OCI-LY1 (cell line): ENCODE measurements at regions not wholly inside any gene's neighbourhood (a gene's known extent, or its start where the extent isn't known, plus 50 kb on each side); places are given as distances from the start of the nearest gene placed in this dataset.

ENCODE experiments used
- H2AFZ ChIP-seq: fragments of 200-600 bp; sonication (generic), shearing (Covaris generic); 2 replicates; pipeline ENCODE4 v1.6.0; 2014; ENCODE audit warnings: antibody characterized with exemption, mild to moderate bottlenecking, low read length
- H3F3A ChIP-seq: fragments of 200-600 bp; sonication (generic), shearing (Covaris generic); 2 replicates; pipeline ENCODE4 v1.6.0; 2014; ENCODE audit warnings: mild to moderate bottlenecking, antibody characterized with exemption, low read length, moderate library complexity; ENCODE audit not compliant: insufficient read depth
- H3K27ac ChIP-seq: fragments of 200-600 bp; sonication (generic); 2 replicates; pipeline ENCODE4 v1.5.1; 2014; ENCODE audit warnings: low read length, mixed run types, mild to moderate bottlenecking, low read depth; ENCODE audit not compliant: poor library complexity, severe bottlenecking
- H3K27me3 ChIP-seq: fragments of 200-600 bp; sonication (generic); 2 replicates; pipeline ENCODE4 v1.6.0; 2014; ENCODE audit warnings: antibody characterized with exemption, mild to moderate bottlenecking, low read length, moderate library complexity; ENCODE audit not compliant: insufficient read depth
- H3K36me3 ChIP-seq: fragments of 200-600 bp; sonication (generic); 2 replicates; pipeline ENCODE4 v1.6.1; 2014; ENCODE audit warnings: mild to moderate bottlenecking, antibody characterized with exemption, low read length, moderate library complexity, mixed read lengths; ENCODE audit not compliant: insufficient read depth
- H3K4me1 ChIP-seq: fragments of 200-600 bp; sonication (generic); 2 replicates; pipeline ENCODE4 v1.5.1; 2014; ENCODE audit warnings: mild to moderate bottlenecking, low read length, moderate library complexity; ENCODE audit not compliant: insufficient read depth, severe bottlenecking
- H3K4me2 ChIP-seq: fragments of 200-600 bp; sonication (generic), shearing (Covaris generic); 2 replicates; pipeline ENCODE4 v1.6.1; 2014; ENCODE audit warnings: low read length
- H3K4me3 ChIP-seq: fragments of 200-600 bp; sonication (generic); 2 replicates; pipeline ENCODE4 v1.5.1; 2014; ENCODE audit warnings: low read length, low read depth, mild to moderate bottlenecking, mixed read lengths; ENCODE audit not compliant: poor library complexity, severe bottlenecking
- H3K79me2 ChIP-seq: fragments of 200-600 bp; shearing (Covaris generic); 2 replicates; pipeline ENCODE4 v1.6.1; 2016; ENCODE audit warnings: mixed run types, low read length, mixed read lengths; ENCODE audit not compliant: insufficient read depth
- H3K9ac ChIP-seq: fragments of 200-600 bp; sonication (generic), shearing (Covaris generic); 2 replicates; pipeline ENCODE4 v1.6.1; 2014; ENCODE audit warnings: mild to moderate bottlenecking, low read length, mixed read lengths
- H3K9me2 ChIP-seq: fragments of 200-600 bp; sonication (generic), shearing (Covaris generic); 2 replicates; pipeline ENCODE4 v1.6.1; 2014; ENCODE audit warnings: low read depth, mild to moderate bottlenecking, low read length, mixed read lengths
- H3K9me3 ChIP-seq: fragments of 200-600 bp; shearing (Covaris generic); 2 replicates; pipeline ENCODE4 v1.6.1; 2014; ENCODE audit warnings: low read length, mixed read lengths
- H4K20me1 ChIP-seq: fragments of 200-600 bp; sonication (generic), shearing (Covaris generic); 2 replicates; pipeline ENCODE4 v1.6.0; 2016; ENCODE audit warnings: mild to moderate bottlenecking, low read length; ENCODE audit not compliant: insufficient read depth
- EZH2 ChIP-seq: fragments of 200-600 bp; sonication (generic), shearing (Covaris generic); IDR thresholded peaks from 2 replicates; pipeline ENCODE4 v1.8.0; 2017; ENCODE audit warnings: borderline replicate concordance, mixed run types, mild to moderate bottlenecking, antibody characterized with exemption, low read length, moderate library complexity, mixed read lengths
- TF ChIP-seq, protein P1 (sequence below): fragments of 200-600 bp; sonication (generic), shearing (Covaris generic); IDR thresholded peaks from 2 replicates; pipeline ENCODE4 v1.5.1; 2017; ENCODE audit warnings: mild to moderate bottlenecking, antibody characterized with exemption, low read length, moderate library complexity, mixed read lengths

DNA sequence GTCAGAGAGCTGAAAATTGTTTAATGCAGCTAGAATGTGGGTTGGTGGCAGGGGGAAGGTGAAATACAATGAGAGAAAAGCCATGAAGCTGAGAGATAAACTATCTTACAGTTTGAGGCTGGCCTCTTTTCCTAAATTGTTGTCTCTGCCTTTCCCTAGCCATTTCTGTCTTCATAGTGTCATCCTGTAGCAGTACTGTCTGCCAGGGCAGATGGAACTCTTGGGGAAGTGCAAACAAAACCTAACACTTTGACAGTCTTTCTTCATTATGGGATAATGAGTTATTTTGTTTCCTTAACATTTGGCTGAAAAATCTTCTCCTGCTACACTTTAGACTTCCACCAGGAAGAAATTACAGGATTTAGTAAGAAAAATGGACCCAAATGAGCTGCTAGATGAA is 197.8 kb upstream of the ARX start:
- TF ChIP-seq, protein P1, sequence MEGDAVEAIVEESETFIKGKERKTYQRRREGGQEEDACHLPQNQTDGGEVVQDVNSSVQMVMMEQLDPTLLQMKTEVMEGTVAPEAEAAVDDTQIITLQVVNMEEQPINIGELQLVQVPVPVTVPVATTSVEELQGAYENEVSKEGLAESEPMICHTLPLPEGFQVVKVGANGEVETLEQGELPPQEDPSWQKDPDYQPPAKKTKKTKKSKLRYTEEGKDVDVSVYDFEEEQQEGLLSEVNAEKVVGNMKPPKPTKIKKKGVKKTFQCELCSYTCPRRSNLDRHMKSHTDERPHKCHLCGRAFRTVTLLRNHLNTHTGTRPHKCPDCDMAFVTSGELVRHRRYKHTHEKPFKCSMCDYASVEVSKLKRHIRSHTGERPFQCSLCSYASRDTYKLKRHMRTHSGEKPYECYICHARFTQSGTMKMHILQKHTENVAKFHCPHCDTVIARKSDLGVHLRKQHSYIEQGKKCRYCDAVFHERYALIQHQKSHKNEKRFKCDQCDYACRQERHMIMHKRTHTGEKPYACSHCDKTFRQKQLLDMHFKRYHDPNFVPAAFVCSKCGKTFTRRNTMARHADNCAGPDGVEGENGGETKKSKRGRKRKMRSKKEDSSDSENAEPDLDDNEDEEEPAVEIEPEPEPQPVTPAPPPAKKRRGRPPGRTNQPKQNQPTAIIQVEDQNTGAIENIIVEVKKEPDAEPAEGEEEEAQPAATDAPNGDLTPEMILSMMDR = no peak
- TF ChIP-seq EZH2 = no peak
- H3K9me2 ChIP-seq = no peaks in the 10 kb centered on the region
- H3K79me2 ChIP-seq = no peaks in the 10 kb centered on the region
- no peak overlapping the region for H2AFZ ChIP-seq
- no peak overlapping the region for H3K4me2 ChIP-seq
- H3K36me3 ChIP-seq = no peaks in the 10 kb centered on the region
- no peak overlapping the region for H3K9ac ChIP-seq
- no peak overlapping the region for H3K27ac ChIP-seq
- no peak overlapping the region for H3K4me3 ChIP-seq
- H4K20me1 ChIP-seq = no peaks in the 10 kb centered on the region
- no peaks in the 10 kb centered on the region for H3F3A ChIP-seq
- H3K4me1 ChIP-seq = no peaks in the 10 kb centered on the region
- H3K27me3 ChIP-seq = no peaks in the 10 kb centered on the region
- no peaks in the 10 kb centered on the region for H3K9me3 ChIP-seq

GRCh38 chrX:25207803-25208475 is 192.2 kb upstream of the ARX start:
- Histone ChIP-seq H3K9ac (no peak overlapping the region), H3K4me2 (no peak overlapping the region), H3K79me2 (no peaks in the 10 kb centered on the region), H3K27ac (no peak overlapping the region), H2AFZ (no peak overlapping the region), H3F3A (no peaks in the 10 kb centered on the region), H3K9me3 (no peaks in the 10 kb centered on the region), H3K4me3 (no peak overlapping the region), H4K20me1 (no peaks in the 10 kb centered on the region), H3K4me1 (no peaks in the 10 kb centered on the region), H3K36me3 (no peaks in the 10 kb centered on the region), H3K27me3 (no peaks in the 10 kb centered on the region), H3K9me2 (no peaks in the 10 kb centered on the region)
- no peak for TF ChIP-seq EZH2
- TF ChIP-seq, protein P1 = no peak

GRCh38 chrX:25206778-25207177 is 191.0 kb upstream of the ARX start:
- H3F3A ChIP-seq = no peaks in the 10 kb centered on the region
- no peaks in the 10 kb centered on the region for H3K79me2 ChIP-seq
- H3K9ac ChIP-seq = no peak overlapping the region
- no peaks in the 10 kb centered on the region for H3K9me3 ChIP-seq
- no peaks in the 10 kb centered on the region for H3K36me3 ChIP-seq
- H2AFZ ChIP-seq = no peak overlapping the region
- H3K27me3 ChIP-seq = no peaks in the 10 kb centered on the region
- no peak overlapping the region for H3K27ac ChIP-seq
- no peak for TF ChIP-seq EZH2
- H3K4me2 ChIP-seq = no peak overlapping the region
- no peaks in the 10 kb centered on the region for H4K20me1 ChIP-seq
- H3K4me3 ChIP-seq = no peak overlapping the region
- no peaks in the 10 kb centered on the region for H3K4me1 ChIP-seq
- no peaks in the 10 kb centered on the region for H3K9me2 ChIP-seq

DNA sequence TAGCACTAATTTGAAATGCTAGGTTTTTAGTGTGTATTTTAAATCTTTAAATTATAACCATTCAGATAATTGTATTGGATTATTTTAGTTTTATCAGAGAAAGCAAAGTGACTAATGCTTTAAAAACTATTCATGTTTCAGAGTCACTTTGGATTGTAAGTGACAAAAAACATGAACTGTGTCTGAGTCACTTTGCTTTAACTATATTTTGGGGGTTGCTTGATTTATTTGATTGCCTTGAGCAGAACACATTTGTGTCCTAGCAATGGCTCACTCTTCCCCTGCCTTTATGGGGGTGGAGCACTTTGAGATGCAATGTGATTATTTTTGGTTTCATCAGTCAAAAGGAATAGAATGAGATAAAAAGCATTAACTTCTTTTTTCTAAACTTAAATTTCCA is 188.4 kb upstream of the ARX start:
- H3K36me3 ChIP-seq = no peaks in the 10 kb centered on the region
- H3K9ac ChIP-seq = no peak overlapping the region
- H2AFZ ChIP-seq = no peak overlapping the region
- no peaks in the 10 kb centered on the region for H3K79me2 ChIP-seq
- H3K4me1 ChIP-seq = no peaks in the 10 kb centered on the region
- H3K9me2 ChIP-seq = no peaks in the 10 kb centered on the region
- no peak overlapping the region for H3K4me2 ChIP-seq
- TF ChIP-seq EZH2 = no peak
- TF ChIP-seq, protein P1 = no peak
- no peaks in the 10 kb centered on the region for H3K27me3 ChIP-seq
- H3F3A ChIP-seq = no peaks in the 10 kb centered on the region
- H3K4me3 ChIP-seq = no peak overlapping the region
- no peaks in the 10 kb centered on the region for H3K9me3 ChIP-seq
- H4K20me1 ChIP-seq = no peaks in the 10 kb centered on the region
- no peak overlapping the region for H3K27ac ChIP-seq
